Nephron (organoid): ENCODE measurements at regions not wholly inside any gene's neighbourhood (a gene's known extent, or its start where the extent isn't known, plus 50 kb on each side); places are given as distances from the start of the nearest gene placed in this dataset.
A peak's percentile ranks its signal among the peaks of the same experiment; 100 is the strongest.

ENCODE experiments used
- H3K27ac Mint-ChIP-seq, 3 experiments: 2 replicates each; pipeline ENCODE4 v1.8.0; 2020; ENCODE audit warnings: mixed read lengths in 3 of 3, mild to moderate bottlenecking in 2 of 3, moderate library complexity in 1 of 3
- H3K27me3 Mint-ChIP-seq: 2 replicates; pipeline ENCODE4 v1.8.0; 2021; ENCODE audit warnings: low read depth, mild to moderate bottlenecking, moderate library complexity, mixed read lengths
- H3K36me3 Mint-ChIP-seq: 2 replicates; pipeline ENCODE4 v1.8.0; 2020; ENCODE audit warnings: low read depth, mixed read lengths
- H3K4me1 Mint-ChIP-seq: 2 replicates; pipeline ENCODE4 v1.8.0; 2020; ENCODE audit warnings: mixed read lengths
- H3K4me3 Mint-ChIP-seq, 3 experiments: 2 replicates each; pipeline ENCODE4 v1.8.0; 2020; ENCODE audit warnings: mild to moderate bottlenecking in 3 of 3, mixed read lengths in 3 of 3, moderate library complexity in 2 of 3
- H3K9me3 Mint-ChIP-seq: 2 replicates; pipeline ENCODE4 v1.8.0; 2020; ENCODE audit warnings: mixed read lengths
- TF ChIP-seq, protein P1 (sequence below), 3 experiments: fragments of 200-600 bp; sonication (generic); IDR thresholded peaks; one replicate each; pipeline ENCODE4 v1.5.0; 2021; ENCODE audit warnings: antibody characterized with exemption in 3 of 3; ENCODE audit not compliant: unreplicated experiment in 3 of 3

DNA sequence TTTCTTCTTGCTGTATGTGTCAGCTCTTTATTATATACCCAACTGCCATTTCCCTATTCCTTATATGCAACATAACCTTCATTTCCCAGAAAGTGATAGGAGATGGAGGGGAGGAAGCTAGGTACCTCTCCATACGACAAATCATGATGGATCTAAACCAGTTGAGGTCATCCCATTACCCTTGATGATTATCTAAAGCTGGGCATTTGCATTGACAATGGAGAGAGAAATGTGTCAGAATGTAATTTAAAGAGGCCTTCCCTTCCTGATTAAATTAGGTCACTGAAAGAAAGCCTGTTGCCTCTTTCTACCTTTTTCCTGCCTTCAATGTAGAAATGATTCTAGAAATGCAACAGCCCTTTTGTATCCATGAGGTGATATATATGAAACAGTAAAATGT lies 81.9 kb downstream of the SUCNR1 start:
- TF ChIP-seq, protein P1, sequence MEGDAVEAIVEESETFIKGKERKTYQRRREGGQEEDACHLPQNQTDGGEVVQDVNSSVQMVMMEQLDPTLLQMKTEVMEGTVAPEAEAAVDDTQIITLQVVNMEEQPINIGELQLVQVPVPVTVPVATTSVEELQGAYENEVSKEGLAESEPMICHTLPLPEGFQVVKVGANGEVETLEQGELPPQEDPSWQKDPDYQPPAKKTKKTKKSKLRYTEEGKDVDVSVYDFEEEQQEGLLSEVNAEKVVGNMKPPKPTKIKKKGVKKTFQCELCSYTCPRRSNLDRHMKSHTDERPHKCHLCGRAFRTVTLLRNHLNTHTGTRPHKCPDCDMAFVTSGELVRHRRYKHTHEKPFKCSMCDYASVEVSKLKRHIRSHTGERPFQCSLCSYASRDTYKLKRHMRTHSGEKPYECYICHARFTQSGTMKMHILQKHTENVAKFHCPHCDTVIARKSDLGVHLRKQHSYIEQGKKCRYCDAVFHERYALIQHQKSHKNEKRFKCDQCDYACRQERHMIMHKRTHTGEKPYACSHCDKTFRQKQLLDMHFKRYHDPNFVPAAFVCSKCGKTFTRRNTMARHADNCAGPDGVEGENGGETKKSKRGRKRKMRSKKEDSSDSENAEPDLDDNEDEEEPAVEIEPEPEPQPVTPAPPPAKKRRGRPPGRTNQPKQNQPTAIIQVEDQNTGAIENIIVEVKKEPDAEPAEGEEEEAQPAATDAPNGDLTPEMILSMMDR (IDR thresholded peaks at IDR 0.05; ENCODE audit: unreplicated experiment in 3 of 3), result no peak
- Mint-ChIP-seq H3K4me1 (no peaks in the 10 kb centered on the region), H3K27ac (no peak overlapping the region), H3K9me3 (no peaks in the 10 kb centered on the region), H3K4me3 (no peak overlapping the region), H3K27me3 (no peaks in the 10 kb centered on the region), H3K36me3 (no peaks in the 10 kb centered on the region)

DNA sequence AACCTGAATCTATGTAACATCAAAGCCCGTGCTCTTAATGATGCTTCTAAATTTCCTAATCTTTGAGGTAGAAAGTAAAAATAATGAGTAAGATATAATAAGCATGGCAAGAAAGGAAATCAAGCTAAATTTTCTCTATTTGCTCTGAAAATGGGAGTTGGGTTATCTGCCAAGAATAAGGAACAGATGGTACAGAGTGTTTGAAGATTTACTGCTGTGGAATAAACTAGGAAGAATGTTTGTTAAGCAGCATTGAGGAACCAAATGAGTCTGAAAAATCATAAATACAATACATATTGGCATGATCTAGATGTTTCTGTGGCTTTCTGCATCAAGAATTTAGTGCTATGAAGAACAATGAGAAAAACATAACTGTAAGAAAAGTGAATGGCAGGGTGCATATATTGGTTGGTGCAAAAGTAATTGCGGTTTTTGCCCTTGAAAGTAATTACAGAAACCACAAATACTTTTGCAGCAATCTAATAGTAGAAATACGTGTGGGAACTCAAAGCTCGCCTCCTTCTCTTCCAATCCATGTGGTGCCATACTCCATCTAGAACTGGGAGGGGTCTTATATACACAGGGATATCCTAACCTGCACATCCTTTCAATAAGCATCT lies 87.6 kb downstream of the SUCNR1 start:
- TF ChIP-seq, protein P1 (IDR thresholded peaks at IDR 0.05; ENCODE audit: unreplicated experiment in 3 of 3), result no peak
- peaks cover 8% of the 10 kb centered on the region for H3K4me1 Mint-ChIP-seq
- no peaks in the 10 kb centered on the region for H3K36me3 Mint-ChIP-seq
- H3K27ac Mint-ChIP-seq, result peak overlapping the region in 1 of 3 experiments; percentile 70
- H3K4me3 Mint-ChIP-seq, result no peak overlapping the region
- no peaks in the 10 kb centered on the region for H3K9me3 Mint-ChIP-seq
- no peaks in the 10 kb centered on the region for H3K27me3 Mint-ChIP-seq

DNA sequence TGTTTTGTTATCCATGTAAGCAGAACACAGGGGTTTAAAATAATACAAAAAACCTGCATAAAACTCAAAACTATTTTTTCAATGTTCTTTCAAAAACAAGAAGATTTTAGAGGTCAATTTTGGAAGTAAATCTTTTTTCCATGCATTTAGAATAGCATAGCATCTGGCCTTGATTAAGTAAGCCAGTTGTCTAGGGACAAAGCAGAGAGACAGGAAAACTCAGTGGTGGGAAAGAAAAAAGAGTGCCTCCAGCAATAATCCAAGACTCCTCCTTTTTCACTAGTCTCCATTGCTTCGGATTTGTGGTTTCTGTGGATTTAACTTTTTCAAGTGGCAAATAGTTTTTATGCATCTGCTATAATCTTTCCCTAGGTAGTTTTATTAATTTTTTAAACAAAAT lies 88.9 kb downstream of the SUCNR1 start:
- Mint-ChIP-seq H3K36me3 (no peaks in the 10 kb centered on the region), H3K4me1 (peaks cover 8% of the 10 kb centered on the region), H3K9me3 (no peaks in the 10 kb centered on the region), H3K27me3 (no peaks in the 10 kb centered on the region), H3K27ac (peak overlapping the region in 1 of 3 experiments; percentile 70), H3K4me3 (no peak overlapping the region)
- TF ChIP-seq, protein P1 (IDR thresholded peaks at IDR 0.05; ENCODE audit: unreplicated experiment in 3 of 3), result no peak

DNA sequence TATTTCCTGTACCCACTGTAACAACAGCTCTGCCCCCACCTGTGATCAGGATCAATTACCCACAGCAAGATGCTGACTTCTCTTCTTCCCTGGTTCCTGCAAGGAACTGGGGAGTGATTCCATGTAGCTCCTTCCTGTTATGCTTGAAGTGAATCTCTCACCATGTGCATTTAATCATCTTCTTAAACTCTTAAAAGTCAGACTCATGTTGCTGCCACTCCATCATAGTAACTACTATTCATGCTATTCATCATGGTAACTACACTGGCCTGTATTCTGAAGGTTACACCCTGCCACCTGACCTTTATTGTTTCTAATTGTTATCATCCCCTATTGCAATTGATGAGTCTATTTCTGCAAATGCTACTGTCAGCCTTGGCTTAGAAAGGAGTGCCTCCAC lies 89.5 kb downstream of the SUCNR1 start:
- TF ChIP-seq, protein P1 (IDR thresholded peaks at IDR 0.05; ENCODE audit: unreplicated experiment in 3 of 3), result no peak
- H3K27me3 Mint-ChIP-seq, result no peaks in the 10 kb centered on the region

DNA sequence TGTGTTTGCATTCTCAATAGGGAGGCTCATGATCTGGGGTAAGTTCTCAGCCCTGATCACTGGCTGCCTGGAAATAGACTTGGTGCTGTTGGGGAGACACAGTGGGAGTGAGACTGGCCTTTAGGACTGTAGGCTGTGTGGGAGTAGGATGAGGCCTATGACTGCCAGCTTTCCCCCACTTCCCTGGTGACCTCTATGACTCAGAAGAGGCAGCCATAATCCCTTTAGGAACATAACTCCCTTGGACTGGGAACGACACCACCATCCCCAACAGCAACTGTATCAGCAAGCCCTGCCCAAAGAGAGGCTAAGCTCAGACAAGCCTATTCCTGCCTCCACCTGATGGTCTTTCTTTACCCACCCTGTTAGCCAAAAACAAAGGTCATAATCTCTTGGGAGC lies 91.3 kb downstream of the SUCNR1 start:
- Mint-ChIP-seq H3K36me3 (no peaks in the 10 kb centered on the region), H3K27me3 (no peaks in the 10 kb centered on the region), H3K27ac (no peak overlapping the region), H3K9me3 (peaks cover 3% of the 10 kb centered on the region), H3K4me1 (peaks cover 8% of the 10 kb centered on the region), H3K4me3 (no peak overlapping the region)
- TF ChIP-seq, protein P1 (IDR thresholded peaks at IDR 0.05; ENCODE audit: unreplicated experiment in 3 of 3), result no peak

More for the DNA sequence above, 89.5 kb downstream of the SUCNR1 start:
- H3K36me3 Mint-ChIP-seq, result no peaks in the 10 kb centered on the region
- H3K4me3 Mint-ChIP-seq, result no peak overlapping the region
- H3K4me1 Mint-ChIP-seq, result peaks cover 8% of the 10 kb centered on the region
- H3K27ac Mint-ChIP-seq, result peak overlapping the region in 1 of 3 experiments; percentile 70
- no peaks in the 10 kb centered on the region for H3K9me3 Mint-ChIP-seq

DNA sequence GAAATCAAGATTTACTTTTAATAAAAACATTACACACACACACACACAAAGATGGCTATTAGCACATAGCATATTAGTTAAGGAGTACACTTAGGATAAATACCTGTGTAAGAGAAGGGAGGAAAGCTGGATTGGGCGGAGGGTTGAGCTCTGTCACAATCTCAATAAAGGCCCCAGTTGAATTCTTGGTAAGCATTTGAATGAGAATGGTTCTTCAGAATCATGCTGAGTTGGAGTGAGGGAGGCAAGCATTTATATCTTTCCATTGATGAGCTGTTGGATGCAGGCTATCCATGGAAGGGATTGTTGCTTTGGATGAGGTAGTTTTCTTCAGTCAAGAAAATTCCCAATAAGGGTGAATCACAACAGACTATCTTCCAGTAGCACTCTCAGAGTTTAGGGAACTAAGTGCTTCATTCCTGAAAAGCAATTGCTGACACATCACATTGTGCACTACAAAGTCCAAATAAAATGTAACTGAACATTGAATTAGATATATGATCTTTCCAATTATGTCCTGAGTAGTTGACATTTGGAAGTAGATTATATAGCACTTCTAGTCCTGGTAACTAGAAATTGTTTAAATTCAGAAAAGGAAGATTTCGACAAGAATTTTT lies 95.7 kb downstream of the SUCNR1 start:
- H3K4me3 Mint-ChIP-seq, result no peak overlapping the region
- H3K27ac Mint-ChIP-seq, result peak overlapping the region in 1 of 3 experiments; percentile 25
- H3K36me3 Mint-ChIP-seq, result no peaks in the 10 kb centered on the region
- H3K4me1 Mint-ChIP-seq, result no peaks in the 10 kb centered on the region
- TF ChIP-seq, protein P1 (IDR thresholded peaks at IDR 0.05; ENCODE audit: unreplicated experiment in 3 of 3), result no peak
- H3K27me3 Mint-ChIP-seq, result no peaks in the 10 kb centered on the region
- peaks cover 3% of the 10 kb centered on the region for H3K9me3 Mint-ChIP-seq
